Naive thymus-derived CD4-positive, alpha-beta T cell (primary cell): ENCODE measurements at regions not wholly inside any gene's neighbourhood (a gene's known extent, or its start where the extent isn't known, plus 50 kb on each side); places are given as distances from the start of the nearest gene placed in this dataset.

ENCODE experiments used
- ATAC-seq: fragments of 150-1000 bp; cut with Tn5 transposase; 2 replicates; pipeline ENCODE4 v1.10.0; 2021; ENCODE audit warnings: mild to moderate bottlenecking, moderate library complexity
- CTCF ChIA-PET: fragments of 350-600 bp; sonication (Branson Sonifier 250); formaldehyde crosslinking; loops from one replicate; lab custom pipeline; 2021; ENCODE audit warnings: antibody characterized with exemption; lab: Charles Lee
- POLR2A ChIA-PET: fragments of 350-600 bp; sonication (Branson Sonifier 250); formaldehyde crosslinking; loops from one replicate; lab custom pipeline; 2021; ENCODE audit warnings: antibody characterized with exemption, inconsistent platforms; lab: Charles Lee
- DNase-seq, 9 donors: peaks; one replicate each; pipeline versions ENCODE4 v3.0.0 to v3.0.0-alpha.2; 2020 to 2022; ENCODE audit warnings: mixed read lengths in 1 of 9
- H3K27ac ChIP-seq: one replicate; pipeline ENCODE4 v1.7.0; 2013; ENCODE audit warnings: mild to moderate bottlenecking, low read depth, low read length, moderate library complexity
- H3K27me3 ChIP-seq, 2 donors: one replicate each; pipeline ENCODE4 v1.7.0; 2013; ENCODE audit warnings: low read length in 2 of 2, mild to moderate bottlenecking in 2 of 2, moderate library complexity in 2 of 2; ENCODE audit not compliant: control insufficient read depth in 2 of 2, insufficient read depth in 2 of 2
- H3K36me3 ChIP-seq, 3 experiments: 1 replicate in 2 of 3; 2 replicates in 1 of 3; pipeline ENCODE4 v1.7.0; 2013; ENCODE audit warnings: low read length in 3 of 3, mild to moderate bottlenecking in 3 of 3, moderate library complexity in 1 of 3; ENCODE audit not compliant: insufficient read depth in 3 of 3, control insufficient read depth in 2 of 3
- H3K4me1 ChIP-seq, 2 donors: one replicate each; pipeline ENCODE4 v1.7.0; 2013; ENCODE audit warnings: low read length in 2 of 2, mild to moderate bottlenecking in 2 of 2, moderate library complexity in 1 of 2; ENCODE audit not compliant: control insufficient read depth in 2 of 2, insufficient read depth in 2 of 2
- H3K4me3 ChIP-seq: 2 replicates; pipeline ENCODE4 v1.7.0; 2013; ENCODE audit warnings: mild to moderate bottlenecking, low read length
- H3K9me3 ChIP-seq, 3 experiments: 1 replicate in 2 of 3; 2 replicates in 1 of 3; pipeline ENCODE4 v1.7.0; 2013; ENCODE audit warnings: low read length in 3 of 3; ENCODE audit not compliant: control insufficient read depth in 2 of 3
- H3K27ac Mint-ChIP-seq, 9 donors: one replicate each; pipeline ENCODE4 v1.8.0; 2020 to 2022; ENCODE audit warnings: mixed read lengths in 9 of 9, mild to moderate bottlenecking in 8 of 9, moderate library complexity in 5 of 9, inconsistent platforms in 2 of 9
- H3K27me3 Mint-ChIP-seq, 5 donors: one replicate each; pipeline ENCODE4 v1.8.0; 2021 to 2022; ENCODE audit warnings: mixed read lengths in 5 of 5, mild to moderate bottlenecking in 1 of 5
- H3K36me3 Mint-ChIP-seq, 5 donors: one replicate each; pipeline ENCODE4 v1.8.0; 2020 to 2022; ENCODE audit warnings: mixed read lengths in 5 of 5, mild to moderate bottlenecking in 3 of 5, inconsistent platforms in 1 of 5
- H3K4me1 Mint-ChIP-seq, 7 donors: one replicate each; pipeline ENCODE4 v1.8.0; 2020 to 2022; ENCODE audit warnings: mixed read lengths in 7 of 7, mild to moderate bottlenecking in 3 of 7, inconsistent platforms in 1 of 7
- H3K4me3 Mint-ChIP-seq, 10 donors: one replicate each; pipeline ENCODE4 v1.8.0; 2020 to 2022; ENCODE audit warnings: mild to moderate bottlenecking in 10 of 10, mixed read lengths in 10 of 10, moderate library complexity in 6 of 10, inconsistent platforms in 2 of 10
- H3K9me3 Mint-ChIP-seq, 11 donors: one replicate each; pipeline ENCODE4 v1.8.0; 2020 to 2022; ENCODE audit warnings: mixed read lengths in 11 of 11, mild to moderate bottlenecking in 4 of 11, inconsistent platforms in 1 of 11, moderate library complexity in 1 of 11
- intact Hi-C, 2 donors: fragments of 100-400 bp; cut with micrococcal nuclease; formaldehyde crosslinking; loops; one replicate each; pipeline ENCODE4 v1.15.1; 2023

DNA sequence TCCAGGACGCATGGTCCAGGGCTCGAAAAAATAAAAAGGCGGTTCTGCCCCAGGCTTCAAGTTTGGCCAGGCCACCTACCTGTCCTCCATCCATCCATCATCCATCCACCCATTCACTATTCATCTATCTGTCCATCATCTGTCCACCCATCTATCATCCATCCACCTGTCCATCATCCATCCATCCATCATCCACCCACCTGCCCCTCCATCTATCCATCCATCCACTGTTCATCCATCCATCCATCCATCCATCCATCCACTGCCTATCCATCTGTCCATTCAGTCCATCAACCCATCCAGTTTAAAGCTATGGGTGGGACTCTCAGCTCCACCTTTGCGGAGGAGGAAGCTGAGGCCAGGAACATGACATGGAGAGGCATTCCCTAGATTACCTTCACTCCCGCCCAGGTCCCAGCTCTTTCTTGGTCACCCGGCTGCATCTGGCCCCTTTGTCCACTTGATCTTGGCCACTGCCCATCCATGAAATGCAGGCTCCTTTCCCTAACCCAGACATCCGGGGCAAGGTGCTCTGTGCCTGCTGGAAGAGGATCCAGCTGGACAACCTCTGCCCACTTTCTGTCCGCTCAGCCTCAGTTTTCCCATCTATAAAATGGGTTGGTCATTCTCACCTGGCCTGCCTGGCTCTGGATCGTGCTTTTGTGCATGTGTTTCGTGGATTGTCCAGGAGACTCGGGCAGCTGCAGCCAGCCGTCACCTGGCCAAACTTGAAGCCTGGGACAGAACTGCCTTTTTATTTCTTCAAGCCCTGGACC, 236.0 kb upstream of the CIBAR2 start:
- no peak overlapping the region for H3K4me3 ChIP-seq
- ATAC-seq (no peak), DNase-seq (no peak)
- intact Hi-C loops, result no loop called here
- CTCF ChIA-PET, result no interaction called here
- Mint-ChIP-seq H3K4me1 (peaks cover 0 to 4% (median 0%) of the 10 kb centered on the region in 7 donors), H3K27ac (no peak overlapping the region), H3K27me3 (peaks cover 0 to 4% (median 0%) of the 10 kb centered on the region in 5 donors), H3K36me3 (peaks cover 0 to 4% (median 0%) of the 10 kb centered on the region in 5 donors), H3K4me3 (no peak overlapping the region), H3K9me3 (peaks cover 0 to 8% (median 2%) of the 10 kb centered on the region in 11 donors)
- H3K4me1 ChIP-seq, result no peaks in the 10 kb centered on the region
- H3K27me3 ChIP-seq, result no peaks in the 10 kb centered on the region
- no peak overlapping the region for H3K27ac ChIP-seq
- peaks cover 0 to 4% (median 0%) of the 10 kb centered on the region in 3 experiments for H3K9me3 ChIP-seq
- POLR2A ChIA-PET, result interaction anchor here (0.9 kb wide), 1 partner anchor 43 kb away, joined by 3 read pairs; no protein-coding TSS in a partner anchor
- H3K36me3 ChIP-seq, result no peaks in the 10 kb centered on the region

GRCh38 chr16:85348911-85349334, 236.7 kb upstream of the CIBAR2 start:
- Histone ChIP-seq H3K4me3 (no peak overlapping the region), H3K4me1 (no peaks in the 10 kb centered on the region), H3K9me3 (peaks cover 0 to 6% (median 0%) of the 10 kb centered on the region in 3 experiments), H3K27ac (no peak overlapping the region), H3K36me3 (no peaks in the 10 kb centered on the region), H3K27me3 (no peaks in the 10 kb centered on the region)
- POLR2A ChIA-PET, result no interaction called here
- no peak overlapping the region for H3K27ac Mint-ChIP-seq
- ATAC-seq (no peak), DNase-seq (no peak)
- H3K27me3 Mint-ChIP-seq, result peaks cover 0 to 4% (median 0%) of the 10 kb centered on the region in 5 donors
- H3K4me1 Mint-ChIP-seq, result peaks cover 0 to 4% (median 0%) of the 10 kb centered on the region in 7 donors
- H3K4me3 Mint-ChIP-seq, result no peak overlapping the region
- H3K9me3 Mint-ChIP-seq, result peaks cover 0 to 8% (median 3%) of the 10 kb centered on the region in 11 donors
- intact Hi-C loops, result no loop called here
- H3K36me3 Mint-ChIP-seq, result peaks cover 0 to 4% (median 0%) of the 10 kb centered on the region in 5 donors
- CTCF ChIA-PET, result no interaction called here

- H3K4me3 Mint-ChIP-seq, result no peak overlapping the region
- intact Hi-C loops, result no loop called here
- Histone ChIP-seq H3K36me3 (no peaks in the 10 kb centered on the region), H3K27ac (no peak overlapping the region), H3K27me3 (no peaks in the 10 kb centered on the region), H3K4me3 (no peak overlapping the region), H3K9me3 (peaks cover 0 to 6% (median 0%) of the 10 kb centered on the region in 3 experiments), H3K4me1 (no peaks in the 10 kb centered on the region)
- H3K27me3 Mint-ChIP-seq, result peaks cover 0 to 4% (median 0%) of the 10 kb centered on the region in 5 donors
- ChIA-PET POLR2A (no interaction called here), CTCF (no interaction called here)
- H3K36me3 Mint-ChIP-seq, result peaks cover 0 to 4% (median 0%) of the 10 kb centered on the region in 5 donors
- H3K27ac Mint-ChIP-seq, result peak overlapping the region in 1 of 9 donors; percentile 62
- ATAC-seq, result no peak
- no peak for DNase-seq
- peaks cover 0 to 8% (median 4%) of the 10 kb centered on the region in 11 donors for H3K9me3 Mint-ChIP-seq
- peaks cover 0 to 4% (median 0%) of the 10 kb centered on the region in 7 donors for H3K4me1 Mint-ChIP-seq
Observed at GRCh38 chr16:85349365-85350145, 237.3 kb upstream of the CIBAR2 start.

DNA sequence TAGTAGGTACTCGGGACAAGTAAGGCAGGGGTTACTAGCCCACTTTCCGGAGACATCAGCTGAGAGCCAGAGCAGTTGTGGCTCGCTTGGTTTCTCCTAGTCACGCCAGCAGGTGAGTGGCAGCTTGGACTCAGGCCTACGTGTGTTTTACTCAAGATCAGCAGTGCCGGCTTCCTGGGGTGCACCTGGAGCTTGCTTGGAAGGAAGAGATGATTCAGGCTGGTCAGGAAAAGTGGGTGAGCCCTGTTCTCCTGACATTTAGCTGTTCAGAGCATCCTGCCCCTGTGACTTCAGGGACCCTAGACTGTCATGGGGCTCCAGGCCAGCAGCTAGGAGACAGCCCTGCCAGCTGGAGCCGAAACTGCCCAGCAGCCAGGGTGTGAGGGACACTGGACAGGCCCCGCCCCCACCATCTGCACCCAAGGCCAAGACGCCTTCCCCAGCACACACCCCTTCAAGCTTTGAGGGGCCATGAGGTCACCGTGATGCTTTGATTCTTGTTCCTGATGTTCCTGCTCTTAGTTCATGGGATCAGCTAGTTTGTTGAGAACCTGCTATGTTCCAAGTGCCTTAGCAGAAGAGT, 238.0 kb upstream of the CIBAR2 start:
- Mint-ChIP-seq H3K36me3 (peaks cover 0 to 4% (median 0%) of the 10 kb centered on the region in 5 donors), H3K27me3 (peaks cover 0 to 4% (median 0%) of the 10 kb centered on the region in 5 donors), H3K4me3 (no peak overlapping the region), H3K27ac (no peak overlapping the region), H3K4me1 (peaks cover 0 to 4% (median 0%) of the 10 kb centered on the region in 7 donors), H3K9me3 (peaks cover 0 to 8% (median 4%) of the 10 kb centered on the region in 11 donors)
- DNase-seq (no peak), ATAC-seq (no peak)
- Histone ChIP-seq H3K27me3 (no peaks in the 10 kb centered on the region), H3K4me1 (no peaks in the 10 kb centered on the region), H3K4me3 (no peak overlapping the region), H3K36me3 (no peaks in the 10 kb centered on the region), H3K9me3 (peaks cover 0 to 6% (median 0%) of the 10 kb centered on the region in 3 experiments), H3K27ac (no peak overlapping the region)
- CTCF ChIA-PET, result interaction anchor here (1.3 kb wide), 1 partner anchor 20 kb away, joined by 3 read pairs; no protein-coding TSS in a partner anchor
- POLR2A ChIA-PET, result no interaction called here
- intact Hi-C loops, result no loop called here

DNA sequence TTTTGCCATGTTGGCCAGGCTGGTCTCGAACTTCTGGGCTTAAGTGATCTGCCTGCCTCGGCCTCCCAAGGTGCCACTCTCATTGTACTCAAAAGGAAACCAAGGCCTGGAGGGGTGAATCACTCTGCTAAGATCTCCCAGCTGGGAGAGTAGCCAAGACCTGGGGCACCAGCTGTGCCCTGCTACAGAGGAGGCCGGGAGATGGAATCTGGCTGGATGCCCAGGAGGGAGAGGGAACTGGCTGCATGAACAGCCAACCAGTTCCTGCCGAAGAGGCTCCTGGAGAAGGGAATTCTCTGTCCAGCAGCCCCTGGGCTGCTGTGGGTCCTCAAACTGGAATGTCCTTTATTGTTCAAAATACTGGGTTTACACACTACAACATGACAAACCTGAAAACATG, 238.7 kb upstream of the CIBAR2 start:
- Histone ChIP-seq H3K9me3 (peaks cover 0 to 6% (median 0%) of the 10 kb centered on the region in 3 experiments), H3K4me3 (no peak overlapping the region), H3K27me3 (no peaks in the 10 kb centered on the region), H3K36me3 (no peaks in the 10 kb centered on the region), H3K4me1 (no peaks in the 10 kb centered on the region), H3K27ac (no peak overlapping the region)
- intact Hi-C loops, result no loop called here
- DNase-seq, result no peak
- ChIA-PET CTCF (interaction anchor here (0.6 to 1.3 kb wide), 2 partner anchors 20 to 656 kb away, joined by 3 read pairs; no protein-coding TSS in a partner anchor), POLR2A (no interaction called here)
- peaks cover 0 to 4% (median 0%) of the 10 kb centered on the region in 5 donors for H3K27me3 Mint-ChIP-seq
- peaks cover 0 to 7% (median 1%) of the 10 kb centered on the region in 11 donors for H3K9me3 Mint-ChIP-seq
- no peak overlapping the region for H3K4me3 Mint-ChIP-seq
- H3K4me1 Mint-ChIP-seq, result peaks cover 0 to 3% (median 0%) of the 10 kb centered on the region in 7 donors
- H3K36me3 Mint-ChIP-seq, result no peaks in the 10 kb centered on the region
- H3K27ac Mint-ChIP-seq, result peak overlapping the region in 1 of 9 donors; percentile 10
- no peak for ATAC-seq

DNA sequence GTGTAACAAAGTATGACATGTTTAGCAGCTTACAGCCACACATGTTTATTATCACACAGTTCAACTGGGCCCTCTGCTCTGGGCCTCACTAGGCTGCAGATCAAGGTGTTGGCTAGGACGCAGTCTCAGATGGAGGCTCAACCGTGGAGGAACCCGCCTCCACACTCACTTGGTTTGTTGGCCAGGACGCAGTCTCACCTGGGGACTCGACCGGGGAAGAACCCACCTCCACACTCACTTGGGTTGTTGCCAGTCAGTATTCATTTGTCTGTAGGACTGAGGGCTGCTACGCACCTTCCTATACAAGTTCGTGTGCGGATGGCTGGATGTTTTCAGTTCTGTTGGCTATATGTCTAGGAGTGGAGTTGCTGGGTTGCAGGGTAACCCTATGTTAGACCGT, 240.7 kb upstream of the CIBAR2 start:
- intact Hi-C loops, result no loop called here
- Mint-ChIP-seq H3K36me3 (no peaks in the 10 kb centered on the region), H3K9me3 (peaks cover 0 to 7% (median 0%) of the 10 kb centered on the region in 11 donors), H3K27me3 (peaks cover 0 to 3% (median 0%) of the 10 kb centered on the region in 5 donors), H3K4me1 (peaks cover 0 to 3% (median 0%) of the 10 kb centered on the region in 7 donors), H3K4me3 (no peak overlapping the region), H3K27ac (no peak overlapping the region)
- H3K9me3 ChIP-seq, result peaks cover 0 to 6% (median 0%) of the 10 kb centered on the region in 3 experiments
- H3K27me3 ChIP-seq, result no peaks in the 10 kb centered on the region
- ChIA-PET POLR2A (no interaction called here), CTCF (no interaction called here)
- ATAC-seq, result no peak
- H3K4me1 ChIP-seq, result no peaks in the 10 kb centered on the region
- no peak for DNase-seq
- no peak overlapping the region for H3K4me3 ChIP-seq
- no peak overlapping the region for H3K27ac ChIP-seq
- H3K36me3 ChIP-seq, result no peaks in the 10 kb centered on the region
